Osteocyte (in vitro differentiated cells): ENCODE measurements at regions not wholly inside any gene's neighbourhood (a gene's known extent, or its start where the extent isn't known, plus 50 kb on each side); places are given as distances from the start of the nearest gene placed in this dataset.

Source experiments
- DNase-seq: peaks from one replicate; pipeline ENCODE4 v3.0.0; 2021; ENCODE audit warnings: mixed read lengths; ENCODE audit not compliant: unreplicated experiment; ENCODE audit errors: extremely low spot score
- H3K27ac Mint-ChIP-seq: one replicate; pipeline ENCODE4 v1.8.0; 2021; ENCODE audit warnings: mild to moderate bottlenecking, mixed read lengths; ENCODE audit not compliant: unreplicated experiment
- H3K27me3 Mint-ChIP-seq: one replicate; pipeline ENCODE4 v1.8.0; 2021; ENCODE audit warnings: mixed read lengths; ENCODE audit not compliant: unreplicated experiment
- H3K36me3 Mint-ChIP-seq: one replicate; pipeline ENCODE4 v1.8.0; 2021; ENCODE audit warnings: mixed read lengths; ENCODE audit not compliant: unreplicated experiment
- H3K4me1 Mint-ChIP-seq: one replicate; pipeline ENCODE4 v1.8.0; 2021; ENCODE audit warnings: mixed read lengths; ENCODE audit not compliant: unreplicated experiment
- H3K4me3 Mint-ChIP-seq: one replicate; pipeline ENCODE4 v1.8.0; 2021; ENCODE audit warnings: mild to moderate bottlenecking, moderate library complexity, mixed read lengths; ENCODE audit not compliant: unreplicated experiment
- H3K9me3 Mint-ChIP-seq: one replicate; pipeline ENCODE4 v1.8.0; 2021; ENCODE audit warnings: mixed read lengths; ENCODE audit not compliant: unreplicated experiment
- CTCF ChIP-seq: fragments of 200-600 bp; sonication (generic); IDR thresholded peaks from 2 replicates; pipeline ENCODE4 v1.5.0; 2021; ENCODE audit warnings: antibody characterized with exemption, mild to moderate bottlenecking, moderate library complexity

- Mint-ChIP-seq H3K9me3 (no peaks in the 10 kb centered on the region), H3K4me3 (no peak overlapping the region)
- no peak for DNase-seq
These were observed 159.7 kb downstream of the PTGER3 start for GRCh38 chr1:70887936-70888335.

GRCh38 chr1:70888722-70889121 is 158.9 kb downstream of the PTGER3 start:
- Mint-ChIP-seq H3K27me3 (peaks cover 2% of the 10 kb centered on the region), H3K36me3 (no peaks in the 10 kb centered on the region), H3K27ac (no peak overlapping the region), H3K9me3 (no peaks in the 10 kb centered on the region), H3K4me3 (no peak overlapping the region), H3K4me1 (peaks cover 4% of the 10 kb centered on the region)
- no peak for TF ChIP-seq CTCF
- no peak for DNase-seq

More at GRCh38 chr1:70887936-70888335, 159.7 kb downstream of the PTGER3 start:
- Mint-ChIP-seq H3K27ac (no peak overlapping the region), H3K27me3 (peaks cover 2% of the 10 kb centered on the region), H3K36me3 (no peaks in the 10 kb centered on the region), H3K4me1 (peaks cover 4% of the 10 kb centered on the region)
- no peak for TF ChIP-seq CTCF

DNA sequence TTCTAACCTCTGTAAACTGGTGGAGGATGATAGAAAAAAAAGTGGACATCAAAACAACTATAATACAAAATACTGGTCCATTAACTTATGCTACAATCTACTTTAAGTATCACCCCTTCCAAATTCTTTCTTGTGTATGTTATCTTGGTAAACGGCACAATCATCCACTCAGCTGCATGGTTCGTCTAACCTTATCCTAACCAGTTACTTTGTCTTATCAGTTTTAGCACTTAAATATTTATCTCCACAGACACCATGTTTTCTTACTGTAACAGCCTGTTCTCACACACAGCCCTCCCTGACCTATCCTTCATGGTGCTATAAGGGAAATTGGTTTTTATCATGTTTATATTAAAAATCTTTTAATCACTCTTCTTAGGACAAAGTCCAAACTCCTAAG is 157.2 kb downstream of the PTGER3 start:
- DNase-seq: no peak
- Mint-ChIP-seq H3K4me1 (peaks cover 4% of the 10 kb centered on the region), H3K27ac (no peak overlapping the region), H3K36me3 (no peaks in the 10 kb centered on the region), H3K4me3 (no peak overlapping the region), H3K9me3 (no peaks in the 10 kb centered on the region), H3K27me3 (peaks cover 7% of the 10 kb centered on the region)
- no peak for TF ChIP-seq CTCF

GRCh38 chr1:70891051-70891843 is 156.4 kb downstream of the PTGER3 start:
- Mint-ChIP-seq H3K9me3 (no peaks in the 10 kb centered on the region), H3K27me3 (peaks cover 10% of the 10 kb centered on the region), H3K36me3 (no peaks in the 10 kb centered on the region)

More at GRCh38 chr1:70891051-70891843, 156.4 kb downstream of the PTGER3 start:
- no peak for TF ChIP-seq CTCF
- Mint-ChIP-seq H3K4me3 (no peak overlapping the region), H3K27ac (no peak overlapping the region), H3K4me1 (peaks cover 4% of the 10 kb centered on the region)
- DNase-seq: no peak
